IPS-15b (cell line): ENCODE measurements at regions not wholly inside any gene's neighbourhood (a gene's known extent, or its start where the extent isn't known, plus 50 kb on each side); places are given as distances from the start of the nearest gene placed in this dataset.

Experiments
- H3K27me3 ChIP-seq: one replicate; pipeline ENCODE4 v1.6.1; 2013; ENCODE audit warnings: low read length; ENCODE audit not compliant: control insufficient read depth, insufficient read depth
- H3K36me3 ChIP-seq: one replicate; pipeline ENCODE4 v1.6.1; 2013; ENCODE audit warnings: low read length; ENCODE audit not compliant: control insufficient read depth, insufficient read depth
- H3K4me1 ChIP-seq: one replicate; pipeline ENCODE4 v1.6.1; 2013; ENCODE audit warnings: mild to moderate bottlenecking, low read length; ENCODE audit not compliant: control insufficient read depth, insufficient read depth
- H3K4me3 ChIP-seq: one replicate; pipeline ENCODE4 v1.5.1; 2013; ENCODE audit warnings: low read depth, low read length
- H3K9ac ChIP-seq: one replicate; pipeline ENCODE4 v1.6.1; 2013; ENCODE audit warnings: low read depth, mild to moderate bottlenecking, low read length
- H3K9me3 ChIP-seq: one replicate; pipeline ENCODE4 v1.6.1; 2013; ENCODE audit warnings: mild to moderate bottlenecking, low read length; ENCODE audit not compliant: control insufficient read depth, insufficient read depth

DNA sequence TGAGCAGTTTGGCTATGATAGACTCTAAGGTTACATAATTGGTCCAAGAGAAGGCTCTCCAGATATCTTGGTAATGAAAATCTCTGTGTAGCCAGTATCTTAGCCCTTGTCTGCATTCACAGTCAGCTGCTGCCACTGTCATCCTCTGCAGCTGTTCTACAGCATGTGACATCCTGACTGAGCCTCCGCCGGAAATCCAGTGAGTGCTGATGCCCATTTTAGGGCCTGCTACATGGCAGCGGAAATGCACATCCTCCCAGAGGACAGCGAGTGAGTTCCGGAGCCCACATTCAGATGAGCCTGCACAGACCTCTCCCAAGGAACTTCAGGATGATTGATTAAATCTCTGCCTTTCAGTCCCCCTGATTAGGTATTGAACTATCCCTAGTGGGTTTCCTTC is 237.1 kb downstream of the HHIPL2 start:
- no peak overlapping the region for H3K4me3 ChIP-seq
- no peaks in the 10 kb centered on the region for H3K36me3 ChIP-seq

GRCh38 chr1:222307621-222308020 is 240.3 kb downstream of the HHIPL2 start:
- Histone ChIP-seq H3K4me3 (no peak overlapping the region), H3K9me3 (no peaks in the 10 kb centered on the region), H3K9ac (no peak overlapping the region), H3K27me3 (no peaks in the 10 kb centered on the region), H3K36me3 (no peaks in the 10 kb centered on the region), H3K4me1 (no peaks in the 10 kb centered on the region)

More for the DNA sequence above, 237.1 kb downstream of the HHIPL2 start:
- H3K9me3 ChIP-seq = no peaks in the 10 kb centered on the region
- no peaks in the 10 kb centered on the region for H3K4me1 ChIP-seq
- H3K27me3 ChIP-seq = no peaks in the 10 kb centered on the region
- no peak overlapping the region for H3K9ac ChIP-seq

DNA sequence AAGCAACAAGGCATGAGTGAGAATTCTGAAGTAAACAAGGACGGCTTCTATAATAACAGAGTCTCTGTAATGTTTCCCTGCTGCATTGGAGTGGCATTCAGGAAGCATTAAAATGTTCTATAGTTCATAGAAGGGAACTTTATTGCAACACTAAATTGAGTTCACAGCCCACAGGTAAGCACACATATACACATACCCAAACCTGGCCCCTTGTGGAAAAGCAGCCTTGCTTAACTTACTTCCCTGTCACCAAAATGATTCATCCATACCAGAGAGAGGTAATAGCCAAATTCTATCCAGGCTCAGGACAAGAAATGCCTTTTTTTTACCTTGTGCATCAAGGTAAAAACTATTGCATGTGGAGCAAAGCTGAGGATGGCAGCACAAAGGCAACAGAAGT is 241.4 kb downstream of the HHIPL2 start:
- Histone ChIP-seq H3K9me3 (no peaks in the 10 kb centered on the region), H3K27me3 (no peaks in the 10 kb centered on the region), H3K36me3 (no peaks in the 10 kb centered on the region), H3K4me3 (no peak overlapping the region), H3K4me1 (no peaks in the 10 kb centered on the region), H3K9ac (no peak overlapping the region)

DNA sequence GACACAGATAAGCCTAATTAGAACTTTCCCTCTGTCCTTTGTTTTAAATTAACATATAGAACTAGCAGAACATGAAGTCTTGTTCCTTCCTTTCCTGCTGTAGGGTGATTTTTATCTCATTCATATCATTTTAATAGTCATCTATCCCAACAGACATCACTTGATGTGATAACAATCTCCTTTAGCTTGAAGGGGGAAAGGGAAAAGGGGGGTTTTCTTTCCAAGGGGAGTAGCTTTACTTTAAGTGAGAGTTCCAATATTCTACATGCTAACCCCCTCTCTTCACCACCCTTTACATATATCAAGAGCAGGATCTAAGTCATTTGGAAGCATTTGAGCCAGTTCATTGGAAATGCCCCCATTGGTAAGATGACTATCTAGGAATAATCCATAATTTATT is 241.9 kb downstream of the HHIPL2 start:
- no peak overlapping the region for H3K9ac ChIP-seq

GRCh38 chr1:222301652-222302051 is 246.3 kb downstream of the HHIPL2 start:
- H3K9me3 ChIP-seq = no peaks in the 10 kb centered on the region
- H3K4me1 ChIP-seq = no peaks in the 10 kb centered on the region
- no peaks in the 10 kb centered on the region for H3K27me3 ChIP-seq
- H3K9ac ChIP-seq = no peak overlapping the region
- H3K36me3 ChIP-seq = no peaks in the 10 kb centered on the region
- no peak overlapping the region for H3K4me3 ChIP-seq

More for the DNA sequence above, 241.9 kb downstream of the HHIPL2 start:
- Histone ChIP-seq H3K9me3 (no peaks in the 10 kb centered on the region), H3K4me3 (no peak overlapping the region), H3K4me1 (no peaks in the 10 kb centered on the region), H3K27me3 (no peaks in the 10 kb centered on the region), H3K36me3 (no peaks in the 10 kb centered on the region)

GRCh38 chr1:222299524-222299923 is 248.4 kb downstream of the HHIPL2 start:
- Histone ChIP-seq H3K9me3 (no peaks in the 10 kb centered on the region), H3K4me3 (no peak overlapping the region), H3K27me3 (no peaks in the 10 kb centered on the region), H3K4me1 (no peaks in the 10 kb centered on the region), H3K36me3 (no peaks in the 10 kb centered on the region), H3K9ac (no peak overlapping the region)

- Histone ChIP-seq H3K4me1 (peaks cover 4% of the 10 kb centered on the region), H3K36me3 (no peaks in the 10 kb centered on the region), H3K27me3 (no peaks in the 10 kb centered on the region), H3K4me3 (no peak overlapping the region), H3K9me3 (no peaks in the 10 kb centered on the region), H3K9ac (no peak overlapping the region)
Measured at GRCh38 chr1:222290866-222291265, 257.0 kb downstream of the HHIPL2 start.

- H3K4me3 ChIP-seq = no peak overlapping the region
- no peaks in the 10 kb centered on the region for H3K36me3 ChIP-seq
- H3K9me3 ChIP-seq = no peaks in the 10 kb centered on the region
- no peak overlapping the region for H3K9ac ChIP-seq
- peaks cover 4% of the 10 kb centered on the region for H3K4me1 ChIP-seq
- H3K27me3 ChIP-seq = no peaks in the 10 kb centered on the region
Measured at GRCh38 chr1:222288053-222288452, 259.9 kb downstream of the HHIPL2 start.

GRCh38 chr1:222286011-222286410 is 261.9 kb downstream of the HHIPL2 start:
- Histone ChIP-seq H3K27me3 (no peaks in the 10 kb centered on the region), H3K9me3 (no peaks in the 10 kb centered on the region), H3K9ac (no peak overlapping the region), H3K36me3 (no peaks in the 10 kb centered on the region), H3K4me3 (no peak overlapping the region), H3K4me1 (peaks cover 4% of the 10 kb centered on the region)

GRCh38 chr1:222285526-222285925 is 262.4 kb downstream of the HHIPL2 start:
- H3K4me3 ChIP-seq = no peak overlapping the region
- H3K9ac ChIP-seq = no peak overlapping the region
- no peaks in the 10 kb centered on the region for H3K9me3 ChIP-seq
- H3K36me3 ChIP-seq = no peaks in the 10 kb centered on the region
- H3K27me3 ChIP-seq = no peaks in the 10 kb centered on the region
- peaks cover 4% of the 10 kb centered on the region for H3K4me1 ChIP-seq

GRCh38 chr1:222284466-222284865 is 263.4 kb downstream of the HHIPL2 start:
- no peak overlapping the region for H3K4me3 ChIP-seq
- H3K9me3 ChIP-seq = no peaks in the 10 kb centered on the region

DNA sequence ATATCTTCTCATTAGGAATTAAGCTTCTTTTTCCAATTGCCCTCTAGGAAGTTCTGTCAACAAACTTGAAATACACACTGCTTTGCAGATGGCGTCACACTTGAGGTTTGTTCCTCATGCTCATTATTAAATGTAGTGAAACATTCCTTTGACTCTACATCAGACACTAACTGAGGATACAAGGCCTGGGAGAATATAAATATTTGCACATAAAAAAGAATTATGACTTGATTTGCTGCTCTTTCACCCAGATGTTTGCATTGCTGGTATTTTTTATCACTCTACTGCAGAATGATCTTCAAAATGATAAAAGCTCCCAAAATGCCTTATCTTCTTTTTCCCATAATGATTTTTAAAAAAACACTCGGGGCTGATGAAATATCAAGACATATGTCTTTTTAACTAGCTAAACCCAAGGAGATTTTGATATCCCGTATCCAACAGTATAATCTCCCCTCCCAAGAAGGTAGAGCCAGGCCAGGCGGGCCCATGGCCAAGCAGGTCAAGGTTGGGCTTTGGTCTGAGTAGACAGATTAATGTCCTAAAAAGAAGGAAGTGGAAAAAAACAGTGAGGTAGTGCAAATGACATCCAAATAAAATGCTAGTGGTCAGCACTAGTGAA is 264.6 kb downstream of the HHIPL2 start:
- Histone ChIP-seq H3K27me3 (no peaks in the 10 kb centered on the region), H3K36me3 (no peaks in the 10 kb centered on the region), H3K4me1 (peaks cover 4% of the 10 kb centered on the region), H3K9me3 (no peaks in the 10 kb centered on the region), H3K4me3 (no peak overlapping the region), H3K9ac (no peak overlapping the region)

More at GRCh38 chr1:222284466-222284865, 263.4 kb downstream of the HHIPL2 start:
- H3K4me1 ChIP-seq = peaks cover 4% of the 10 kb centered on the region
- no peaks in the 10 kb centered on the region for H3K27me3 ChIP-seq
- H3K36me3 ChIP-seq = no peaks in the 10 kb centered on the region
- no peak overlapping the region for H3K9ac ChIP-seq
